ENCODE measurements at regions not wholly inside any gene's neighbourhood (a gene's known extent, or its start where the extent isn't known, plus 50 kb on each side); places are given as distances from the start of the nearest gene placed in this dataset.

- dilution Hi-C loops (cut with MboI; ENCODE audit: extremely low pct_ligation_motif_present, low sequenced_read_pairs), result no loop called here
- no peak overlapping the region for H3K9ac ChIP-seq (replicated peaks; ENCODE audit: extremely low read depth, insufficient read depth, low read length)
- H3K36me3 ChIP-seq (ENCODE audit: control insufficient read depth in 2 of 2, extremely low read depth in 1 of 2, insufficient read depth in 2 of 2, low read length in 2 of 2), result no peaks in the 10 kb centered on the region
- no peak for TF ChIP-seq POLR2A (IDR thresholded peaks at IDR 0.05; ENCODE audit: low read depth, low read length)
- no peak for TF ChIP-seq MYC (IDR thresholded peaks at IDR 0.05; ENCODE audit: low read depth, low read length)
- no peak for TF ChIP-seq EZH2 (IDR thresholded peaks at IDR 0.05; ENCODE audit: borderline replicate concordance, low read depth, low read length, severe bottlenecking)
- TF ChIP-seq FOS (IDR thresholded peaks at IDR 0.05; ENCODE audit: borderline replicate concordance, insufficient read depth, low read length), result no peak
- no peak for TF ChIP-seq MAX (IDR thresholded peaks at IDR 0.05; ENCODE audit: insufficient read depth, insufficient read length)
- TF ChIP-seq GATA2 (IDR thresholded peaks at IDR 0.05; ENCODE audit: insufficient read depth, insufficient read length, low read depth, low read length), result no peak
- no peak for TF ChIP-seq POLR2AphosphoS5 (IDR thresholded peaks at IDR 0.05; ENCODE audit: insufficient read depth, low read depth, low read length)
- TF ChIP-seq CTCF (IDR thresholded peaks at IDR 0.05; ENCODE audit: extremely low read depth in 1 of 2, insufficient read depth in 1 of 2, low read depth in 1 of 2, low read length in 2 of 2), result no peak
- no peak for TF ChIP-seq JUN (IDR thresholded peaks at IDR 0.05; ENCODE audit: borderline replicate concordance, insufficient read depth, insufficient read length, low read depth)
- no peaks in the 10 kb centered on the region for H3K27me3 ChIP-seq (ENCODE audit: control insufficient read depth in 2 of 2, insufficient read depth in 2 of 2, low read length in 2 of 2)
- DNase-seq (ENCODE audit: low read depth, low spot score) (no peak), FAIRE-seq (no peak)
- H3K4me3 ChIP-seq (replicated peaks in 1 of 3; ENCODE audit: insufficient read depth in 1 of 3, low read depth in 1 of 3, low read length in 3 of 3), result no peak overlapping the region
- ChIA-PET POLR2A (no interaction called here), CTCF (interaction anchor here (1.2 kb wide), 1 partner anchor 25 kb away, joined by 3 read pairs; no protein-coding TSS in a partner anchor)
- no peaks in the 10 kb centered on the region for H3K9me1 ChIP-seq (replicated peaks; ENCODE audit: control insufficient read depth, extremely low read depth, insufficient read depth, low read length)
- H3K79me2 ChIP-seq (ENCODE audit: control insufficient read depth, insufficient read depth, low read length), result no peaks in the 10 kb centered on the region
- no peaks in the 10 kb centered on the region for H4K20me1 ChIP-seq (replicated peaks; ENCODE audit: control insufficient read depth, extremely low read depth, insufficient read depth, low read length)
- intact Hi-C loops (cut with micrococcal nuclease), result no loop called here
- H3K27ac ChIP-seq (ENCODE audit: insufficient read depth, low read depth, low read length), result no peak overlapping the region
- no peak overlapping the region for H3K4me2 ChIP-seq (ENCODE audit: insufficient read depth, low read length)
- no TSS peak for BruUV-seq (replicated peaks)
- no peaks in the 10 kb centered on the region for H3K4me1 ChIP-seq (ENCODE audit: control insufficient read depth, extremely low read depth, insufficient read depth, low read length)
- H2AFZ ChIP-seq (ENCODE audit: low read depth, low read length), result no peak overlapping the region
- H3K9me3 ChIP-seq (replicated peaks; ENCODE audit: control insufficient read depth, insufficient read depth, low read length), result no peaks in the 10 kb centered on the region
Observed at GRCh38 chr12:86681060-86681459, 424.9 kb upstream of the MGAT4C start.

Data from endothelial cell of umbilical vein (primary cell).